Cerebellar cortex (tissue), 1 donor: ENCODE measurements at regions not wholly inside any gene's neighbourhood (a gene's known extent, or its start where the extent isn't known, plus 50 kb on each side); places are given as distances from the start of the nearest gene placed in this dataset.
"Not testable (repeated sequence)": the region's sequence is repeated elsewhere in the genome, so short reads cannot be mapped to it uniquely, and the experiment has no call there.

Source experiments
- DNase-seq: peaks from one replicate; pipeline ENCODE4 v3.0.0-alpha.2; 2015; ENCODE audit warnings: low spot score

DNA sequence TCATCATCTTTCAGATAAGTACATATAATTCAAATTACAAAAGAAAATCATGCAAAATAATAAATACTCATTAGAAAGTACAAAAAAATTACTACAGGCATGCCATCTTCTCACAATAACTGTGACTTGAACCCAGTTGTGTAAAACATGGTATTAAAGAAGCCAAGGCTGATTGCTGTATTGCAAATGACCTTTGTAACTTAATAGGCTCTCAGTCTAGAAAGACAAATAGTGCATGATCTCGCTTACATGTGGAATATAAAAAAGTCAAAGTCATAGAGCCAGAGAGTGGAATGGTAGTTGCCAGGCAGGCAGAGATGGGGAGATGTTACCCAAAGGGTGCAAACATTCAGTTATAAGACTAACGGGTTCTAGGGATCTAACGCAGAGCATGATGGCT is 626.1 kb downstream of the COL12A1 start:
- DNase-seq: no peak

GRCh38 chr6:74579047-74579446 is 626.8 kb downstream of the COL12A1 start:
- DNase-seq: no peak

DNA sequence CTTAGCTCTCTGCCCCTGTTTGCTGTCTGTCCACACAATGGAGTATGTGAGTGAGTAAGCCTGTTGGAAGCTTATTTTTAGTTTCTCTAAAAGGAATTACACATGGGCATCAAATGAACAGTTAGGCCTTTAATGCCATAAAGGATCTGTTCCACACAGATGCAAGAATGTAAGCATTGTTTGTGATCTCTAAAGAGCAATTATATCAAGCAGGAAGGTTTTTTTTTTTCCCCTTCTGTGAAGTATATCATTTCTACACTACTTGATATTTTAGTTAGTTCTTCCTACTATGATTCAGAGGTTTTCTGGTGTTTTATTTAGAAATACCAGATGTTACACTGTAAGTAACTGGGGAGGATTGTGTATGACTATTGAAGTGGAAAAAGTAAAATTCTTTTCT is 627.5 kb downstream of the COL12A1 start:
- no peak for DNase-seq

GRCh38 chr6:74577619-74578018 is 628.2 kb downstream of the COL12A1 start:
- DNase-seq: no peak

- peak; percentile 5 for DNase-seq
Observed at GRCh38 chr6:74574794-74575193, 631.1 kb downstream of the COL12A1 start.

DNA sequence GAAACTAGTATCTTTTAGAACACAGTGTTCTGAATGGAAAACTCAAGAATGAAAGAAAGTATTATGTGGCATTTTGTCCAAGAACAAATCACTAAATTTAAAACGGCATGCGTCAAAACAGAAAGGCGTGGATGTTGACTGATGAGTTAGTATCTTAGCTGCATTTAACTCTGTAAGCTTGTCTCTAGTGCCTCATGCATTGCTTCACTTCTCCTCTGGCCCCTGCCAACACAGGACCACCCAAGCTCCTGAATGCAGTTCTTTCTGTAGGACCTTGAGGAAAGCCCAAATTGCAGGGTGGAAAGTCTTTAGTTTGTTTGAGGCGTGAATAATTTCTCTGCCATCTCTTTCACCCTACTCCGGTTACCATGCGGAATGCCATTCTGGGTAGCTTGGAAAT is 632.2 kb downstream of the COL12A1 start:
- DNase-seq: no peak

- DNase-seq: no peak
Observed at GRCh38 chr6:74570044-74570443, 635.8 kb downstream of the COL12A1 start.

GRCh38 chr6:74568861-74569260 is 637.0 kb downstream of the COL12A1 start:
- no peak for DNase-seq

DNA sequence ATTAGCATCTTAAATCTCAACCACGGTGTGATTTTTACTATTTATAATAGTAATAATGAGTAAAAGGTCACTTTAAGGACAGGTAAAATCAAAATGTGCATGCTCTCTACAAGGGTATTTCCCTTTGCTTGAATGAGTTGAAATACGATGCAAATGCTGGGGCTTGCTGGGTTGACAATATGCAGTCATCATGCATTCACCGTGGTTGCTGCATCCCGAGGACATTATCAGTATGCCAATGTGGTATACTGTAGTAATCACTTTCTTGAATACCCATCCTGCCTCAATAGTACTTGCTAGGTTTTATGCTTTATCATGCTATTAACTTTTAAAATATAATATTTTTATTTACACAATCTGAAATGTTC is 637.9 kb downstream of the COL12A1 start:
- not testable (repeated sequence) for DNase-seq

- DNase-seq: no peak
Observed at GRCh38 chr6:74567281-74567922, 638.5 kb downstream of the COL12A1 start.

DNA sequence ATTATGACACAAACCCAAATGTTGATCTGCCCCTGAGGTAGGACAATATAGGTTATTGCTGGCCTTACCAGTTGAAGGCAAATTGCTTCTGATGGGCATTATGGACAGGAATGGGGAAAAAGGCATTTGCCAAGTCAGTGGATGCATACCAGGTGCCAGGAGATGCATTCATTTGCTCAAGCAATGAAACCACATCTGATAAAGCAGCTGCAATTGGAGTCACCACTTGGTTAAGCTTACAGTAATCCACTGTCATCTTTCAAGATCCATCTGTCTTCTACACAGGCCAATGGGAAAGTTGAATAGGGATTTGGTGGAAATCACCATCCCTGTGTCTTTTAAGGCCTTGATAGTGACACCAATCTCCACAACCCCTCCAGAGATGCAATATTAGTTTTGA is 648.6 kb downstream of the COL12A1 start:
- no peak for DNase-seq

- no peak for DNase-seq
Observed at GRCh38 chr6:74554041-74554440, 651.8 kb downstream of the COL12A1 start.

GRCh38 chr6:74551896-74552295 is 654.0 kb downstream of the COL12A1 start:
- DNase-seq: no peak

- DNase-seq: no peak
Observed at GRCh38 chr6:74550821-74551220, 655.0 kb downstream of the COL12A1 start.

DNA sequence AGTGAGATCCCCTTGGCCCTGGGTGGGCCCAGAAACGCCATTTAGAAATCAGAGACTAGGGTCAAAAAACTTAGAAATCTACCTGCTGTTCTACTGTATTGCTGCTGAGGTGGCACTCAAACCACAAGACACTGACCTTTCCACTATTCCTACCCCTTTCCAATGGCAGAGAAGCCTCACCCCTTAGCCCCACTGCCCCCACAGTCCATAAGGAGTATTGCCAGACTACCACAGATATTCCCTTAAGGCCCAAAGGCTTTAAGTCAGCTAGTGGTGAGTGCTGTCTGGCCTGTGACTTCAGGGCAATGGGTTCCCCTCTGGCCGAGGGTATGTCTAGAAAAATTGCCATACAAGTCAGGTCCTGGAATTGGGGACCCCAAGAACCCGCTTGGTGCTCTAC is 656.1 kb downstream of the COL12A1 start:
- DNase-seq: no peak

- no peak for DNase-seq
Observed at GRCh38 chr6:74534465-74535211, 671.2 kb downstream of the COL12A1 start.

DNA sequence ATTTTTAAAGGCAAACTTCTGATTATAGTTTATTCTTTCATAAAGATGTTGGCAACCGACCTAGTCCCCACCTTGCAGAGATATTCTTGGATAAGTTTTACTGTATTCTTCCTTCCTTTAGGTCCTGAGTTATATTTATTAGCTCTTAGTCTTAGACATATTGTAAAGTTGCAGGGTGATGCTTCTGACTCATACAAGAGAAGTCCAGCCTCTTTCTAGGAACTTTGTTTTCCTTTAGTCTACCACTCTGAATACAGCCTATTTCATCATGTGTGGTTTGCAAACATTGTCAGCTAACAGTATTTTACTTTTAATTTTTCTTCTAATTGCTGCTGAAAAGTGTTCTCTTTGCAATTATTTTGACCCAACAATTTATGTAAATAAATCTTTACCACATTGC is 686.7 kb downstream of the COL12A1 start:
- DNase-seq: no peak

GRCh38 chr6:74518035-74518434 is 687.8 kb downstream of the COL12A1 start:
- DNase-seq: no peak

- DNase-seq: no peak
Observed at GRCh38 chr6:74510878-74511277, 695.0 kb downstream of the COL12A1 start.

- no peak for DNase-seq
Observed at GRCh38 chr6:74507649-74508048, 698.2 kb downstream of the COL12A1 start.

DNA sequence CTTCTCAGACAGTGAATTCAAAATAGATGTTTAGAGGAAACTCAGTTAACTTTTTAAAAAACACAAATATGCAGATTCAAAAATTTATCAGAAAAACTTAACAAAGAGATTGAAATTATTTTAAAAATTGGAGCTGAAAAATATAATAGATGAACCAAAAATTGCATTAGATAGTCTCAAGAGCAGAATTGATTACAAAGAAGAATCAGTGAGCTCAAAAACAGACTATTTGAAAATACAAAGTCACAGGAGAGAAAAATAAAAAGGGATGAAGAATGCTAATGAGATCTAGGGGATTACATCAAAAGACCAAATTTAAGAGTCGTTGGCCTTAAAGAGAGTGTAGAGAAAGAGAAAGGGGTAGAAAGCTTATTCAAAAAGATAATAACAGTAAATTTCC is 700.5 kb downstream of the COL12A1 start:
- no peak for DNase-seq

GRCh38 chr6:74504941-74505340 is 700.9 kb downstream of the COL12A1 start:
- no peak for DNase-seq

GRCh38 chr6:74492587-74492986 is 713.3 kb downstream of the COL12A1 start:
- DNase-seq: no peak

DNA sequence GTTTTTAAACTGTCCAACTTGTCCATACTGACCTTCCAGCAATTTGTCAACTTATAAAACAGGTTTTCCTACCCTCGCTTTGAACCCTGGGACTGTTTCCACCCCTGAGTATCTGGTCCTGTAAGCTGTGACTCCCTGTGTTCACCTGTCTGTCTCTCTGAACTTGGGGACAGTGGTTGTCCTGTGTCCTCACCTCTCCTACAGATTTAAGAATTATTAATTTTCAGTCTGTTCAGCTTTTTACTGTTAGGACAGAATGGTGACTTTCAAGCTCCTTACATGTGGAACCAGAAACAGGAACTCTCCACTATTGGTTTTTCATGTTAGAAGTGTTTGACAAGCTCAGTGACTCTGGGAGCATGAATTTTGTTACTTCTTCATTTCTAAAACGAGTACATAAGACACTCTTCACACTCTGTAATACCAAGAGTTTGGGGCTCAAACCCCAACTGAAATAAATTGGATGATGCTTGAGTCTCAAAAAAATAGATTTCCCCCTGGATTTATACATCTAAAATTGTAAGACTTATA is 713.9 kb downstream of the COL12A1 start:
- no peak for DNase-seq
